Neural cell (in vitro differentiated cells): ENCODE measurements at regions not wholly inside any gene's neighbourhood (a gene's known extent, or its start where the extent isn't known, plus 50 kb on each side); places are given as distances from the start of the nearest gene placed in this dataset.

Source experiments
- H2AFZ ChIP-seq: fragments of 200-600, 300-800 bp; sonication (generic), shearing (Covaris generic); 2 replicates; pipeline ENCODE4 v1.6.0; 2014; ENCODE audit warnings: low read depth, mild to moderate bottlenecking, antibody characterized with exemption, low read length, moderate library complexity
- H3F3A ChIP-seq: fragments of 200-600 bp; shearing (Covaris generic); 2 replicates; pipeline ENCODE4 v1.6.1; 2016; ENCODE audit warnings: mild to moderate bottlenecking, moderate library complexity, mixed read lengths, antibody characterized with exemption, low read length; ENCODE audit not compliant: insufficient read depth, poor library complexity, severe bottlenecking
- H3K27ac ChIP-seq: fragments of 200-600, 300-800 bp; sonication (generic), shearing (Covaris generic); 2 replicates; pipeline ENCODE4 v1.5.1; 2014; ENCODE audit warnings: mild to moderate bottlenecking, low read length, moderate library complexity
- H3K27me3 ChIP-seq: fragments of 300-800, 200-600 bp; sonication (generic), shearing (Covaris generic); 2 replicates; pipeline ENCODE4 v1.6.0; 2014; ENCODE audit warnings: mild to moderate bottlenecking, low read depth, low read length, moderate library complexity; ENCODE audit not compliant: insufficient read depth
- H3K36me3 ChIP-seq: fragments of 300-800, 200-600 bp; sonication (generic), shearing (Covaris generic); 2 replicates; pipeline ENCODE4 v1.5.1; 2014; ENCODE audit warnings: mild to moderate bottlenecking, antibody characterized with exemption, low read length, moderate library complexity; ENCODE audit not compliant: insufficient read depth
- H3K4me2 ChIP-seq: fragments of 300-800, 200-600 bp; sonication (generic), shearing (Covaris generic); 2 replicates; pipeline ENCODE4 v1.6.0; 2014; ENCODE audit warnings: mild to moderate bottlenecking, low read length
- H3K4me3 ChIP-seq: fragments of 300-800, 200-600 bp; sonication (generic), shearing (Covaris generic); 2 replicates; pipeline ENCODE4 v1.5.1; 2014; ENCODE audit warnings: mild to moderate bottlenecking, low read length, moderate library complexity
- H3K79me2 ChIP-seq: fragments of 200-600 bp; shearing (Covaris generic); replicated peaks from 2 replicates; pipeline ENCODE4 v1.6.0; 2014; ENCODE audit warnings: mild to moderate bottlenecking, low read length, moderate library complexity; ENCODE audit not compliant: insufficient read depth
- H3K9ac ChIP-seq: fragments of 300-800, 200-600 bp; sonication (generic), shearing (Covaris generic); 2 replicates; pipeline ENCODE4 v1.6.1; 2016; ENCODE audit warnings: mild to moderate bottlenecking, low read length, mixed read lengths
- H3K9me2 ChIP-seq: fragments of 200-600 bp; shearing (Covaris generic); 2 replicates; pipeline ENCODE4 v1.6.1; 2016; ENCODE audit warnings: mild to moderate bottlenecking, low read length, mixed read lengths; ENCODE audit not compliant: insufficient read depth
- H3K9me3 ChIP-seq: fragments of 200-600, 300-800 bp; sonication (generic), shearing (Covaris generic); 2 replicates; pipeline ENCODE4 v1.6.1; 2016; ENCODE audit warnings: mild to moderate bottlenecking, mixed run types, low read length, moderate library complexity, mixed read lengths
- H4K20me1 ChIP-seq: fragments of 200-600 bp; shearing (Covaris generic); 2 replicates; pipeline ENCODE4 v1.6.1; 2016; ENCODE audit warnings: mild to moderate bottlenecking, mixed run types; ENCODE audit not compliant: insufficient read depth
- CTCF ChIP-seq: fragments of 450-650 bp; IDR thresholded peaks from 2 replicates; pipeline ENCODE4 v1.5.1; 2014; ENCODE audit warnings: antibody characterized with exemption, mild to moderate bottlenecking, moderate library complexity; ENCODE audit not compliant: poor library complexity, severe bottlenecking
- EP300 ChIP-seq: fragments of 450-650 bp; conservative IDR thresholded peaks from 2 replicates; pipeline ENCODE4 v1.6.1; 2014; ENCODE audit warnings: antibody characterized with exemption, mild to moderate bottlenecking, moderate library complexity; ENCODE audit not compliant: poor library complexity, severe bottlenecking
- EZH2 ChIP-seq: fragments of 200-600, 300-800 bp; shearing (Covaris generic), sonication (generic); IDR thresholded peaks from 2 replicates; pipeline ENCODE4 v1.6.1; 2014; ENCODE audit warnings: antibody characterized with exemption, low read length, borderline replicate concordance, mild to moderate bottlenecking; ENCODE audit not compliant: insufficient read depth, poor library complexity, severe bottlenecking
- MXI1 ChIP-seq: fragments of 450-650 bp; conservative IDR thresholded peaks from 2 replicates; pipeline ENCODE4 v1.6.1; 2014; ENCODE audit warnings: antibody characterized with exemption, mild to moderate bottlenecking; ENCODE audit not compliant: poor library complexity, severe bottlenecking
- POLR2AphosphoS5 ChIP-seq: IDR thresholded peaks from 2 replicates; pipeline ENCODE4 v1.6.1; 2012
- RAD21 ChIP-seq: fragments of 450-650 bp; conservative IDR thresholded peaks from 2 replicates; pipeline ENCODE4 v1.6.1; 2014; ENCODE audit warnings: antibody characterized with exemption, mild to moderate bottlenecking, moderate library complexity
- REST ChIP-seq: IDR thresholded peaks from 2 replicates; pipeline ENCODE4 v1.6.1; 2012; ENCODE audit warnings: borderline replicate concordance
- SMC3 ChIP-seq: fragments of 450-650 bp; conservative IDR thresholded peaks from 2 replicates; pipeline ENCODE4 v1.6.1; 2014; ENCODE audit warnings: antibody characterized with exemption, mild to moderate bottlenecking, moderate library complexity; ENCODE audit not compliant: poor library complexity
- TAF1 ChIP-seq: IDR thresholded peaks from 2 replicates; pipeline ENCODE4 v1.6.1; 2012; ENCODE audit warnings: low read depth

- no peaks in the 10 kb centered on the region for H4K20me1 ChIP-seq
- H3K36me3 ChIP-seq: no peaks in the 10 kb centered on the region
- H3K4me3 ChIP-seq: no peak overlapping the region
- H3K9me2 ChIP-seq: no peaks in the 10 kb centered on the region
- TF ChIP-seq MXI1 (no peak), REST (no peak), CTCF (no peak), RAD21 (no peak), EP300 (no peak), EZH2 (no peak), SMC3 (no peak), POLR2AphosphoS5 (no peak), TAF1 (no peak)
- H3K9me3 ChIP-seq: no peaks in the 10 kb centered on the region
- no peak overlapping the region for H3K4me2 ChIP-seq
- H2AFZ ChIP-seq: no peak overlapping the region
- no peak overlapping the region for H3K9ac ChIP-seq
- H3K27ac ChIP-seq: no peak overlapping the region
- H3K79me2 ChIP-seq: no peaks in the 10 kb centered on the region
- H3K27me3 ChIP-seq: no peaks in the 10 kb centered on the region
- no peaks in the 10 kb centered on the region for H3F3A ChIP-seq
These were observed 645.7 kb downstream of the BRD1 start for GRCh38 chr22:49181942-49182341.

GRCh38 chr22:49181431-49181830, 646.2 kb downstream of the BRD1 start:
- Histone ChIP-seq H4K20me1 (no peaks in the 10 kb centered on the region), H3F3A (no peaks in the 10 kb centered on the region), H3K4me2 (no peak overlapping the region), H3K36me3 (no peaks in the 10 kb centered on the region), H3K9me3 (no peaks in the 10 kb centered on the region), H2AFZ (no peak overlapping the region), H3K9me2 (no peaks in the 10 kb centered on the region), H3K4me3 (no peak overlapping the region), H3K9ac (no peak overlapping the region), H3K27me3 (no peaks in the 10 kb centered on the region), H3K27ac (no peak overlapping the region), H3K79me2 (no peaks in the 10 kb centered on the region)
- no peak for TF ChIP-seq CTCF
- no peak for TF ChIP-seq POLR2AphosphoS5
- TF ChIP-seq RAD21: no peak
- no peak for TF ChIP-seq TAF1
- TF ChIP-seq EZH2: no peak
- no peak for TF ChIP-seq REST
- TF ChIP-seq EP300: no peak
- no peak for TF ChIP-seq MXI1
- no peak for TF ChIP-seq SMC3
